Body of pancreas (tissue), 4 donors: ENCODE measurements at regions not wholly inside any gene's neighbourhood (a gene's known extent, or its start where the extent isn't known, plus 50 kb on each side); places are given as distances from the start of the nearest gene placed in this dataset.

Experiments used
- CTCF ChIP-seq, 7 experiments: fragments of 450-650 bp in 4 of 7; fragments of 200-600 bp in 3 of 7; sonication (generic) in 3 of 7; IDR thresholded peaks; one replicate each; pipeline ENCODE4 v1.5.1; 2016 to 2019; ENCODE audit warnings: antibody characterized with exemption in 7 of 7
- POLR2A ChIP-seq, 3 donors: fragments of 450-650 bp; IDR thresholded peaks; one replicate each; pipeline ENCODE4 v1.6.1; 2016; ENCODE audit warnings: antibody characterized with exemption in 3 of 3, mild to moderate bottlenecking in 2 of 3

- TF ChIP-seq CTCF (IDR thresholded peaks at IDR 0.05) (no peak), POLR2A (IDR thresholded peaks at IDR 0.05) (no peak)
Measured at GRCh38 chr11:109291553-109291952, 130.4 kb upstream of the C11orf87 start.
